Germinal center (tissue), 1 donor: ENCODE measurements at regions not wholly inside any gene's neighbourhood (a gene's known extent, or its start where the extent isn't known, plus 50 kb on each side); places are given as distances from the start of the nearest gene placed in this dataset.
"Not testable (repeated sequence)": the region's sequence is repeated elsewhere in the genome, so short reads cannot be mapped to it uniquely, and the experiment has no call there.

Experiments
- DNase-seq: peaks from one replicate; pipeline ENCODE4 v3.0.0; 2012; ENCODE audit warnings: mixed read lengths, low spot score

DNA sequence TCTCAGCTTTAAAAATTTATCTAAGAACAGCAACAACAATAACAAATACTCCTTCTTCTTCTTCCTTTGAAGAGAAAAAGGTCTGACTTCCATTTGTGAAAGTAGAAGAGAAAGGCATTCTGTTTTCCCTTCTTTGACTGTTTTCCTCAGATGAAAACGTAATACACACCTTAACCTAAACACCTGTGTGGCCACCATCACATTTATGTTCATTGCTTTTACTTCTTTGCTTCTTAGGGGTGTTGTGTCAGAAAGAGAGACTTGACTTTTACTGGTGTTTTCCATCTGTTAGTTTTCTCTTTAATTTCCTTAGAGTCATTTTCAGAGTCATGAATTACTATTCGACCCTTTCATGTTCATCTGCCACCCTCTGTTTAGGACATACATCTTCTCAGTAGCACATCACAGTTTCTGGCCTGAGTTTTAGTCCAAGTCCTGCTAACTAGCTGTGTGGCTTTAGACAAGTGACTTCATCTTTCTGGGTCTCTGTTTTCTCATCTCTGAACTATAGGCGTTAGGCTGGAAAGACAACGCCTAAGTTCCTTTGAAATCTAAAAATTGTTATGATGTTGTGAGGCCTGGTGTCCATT is 283.8 kb downstream of the GATA3 start:
- DNase-seq, result no peak

DNA sequence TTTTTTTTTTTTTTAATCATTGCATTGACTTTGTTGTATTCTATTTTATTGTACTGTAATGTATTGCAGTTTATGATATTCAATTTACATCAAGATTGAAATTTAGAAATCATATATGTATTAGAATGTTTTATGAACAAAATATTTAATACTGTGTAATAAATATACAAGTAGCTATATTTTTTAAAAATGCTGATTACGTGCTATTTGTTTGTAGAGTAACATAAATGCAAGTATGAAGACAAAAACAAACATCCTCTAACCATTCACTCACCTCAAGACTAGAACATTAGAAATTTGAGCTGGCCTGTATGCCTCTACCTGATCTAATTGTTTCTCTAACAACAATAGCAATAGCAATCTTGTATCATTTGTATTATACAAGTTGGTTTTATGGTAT is 290.3 kb downstream of the GATA3 start:
- no peak for DNase-seq

- DNase-seq, result no peak
These were observed 292.4 kb downstream of the GATA3 start for GRCh38 chr10:8346861-8347260.

DNA sequence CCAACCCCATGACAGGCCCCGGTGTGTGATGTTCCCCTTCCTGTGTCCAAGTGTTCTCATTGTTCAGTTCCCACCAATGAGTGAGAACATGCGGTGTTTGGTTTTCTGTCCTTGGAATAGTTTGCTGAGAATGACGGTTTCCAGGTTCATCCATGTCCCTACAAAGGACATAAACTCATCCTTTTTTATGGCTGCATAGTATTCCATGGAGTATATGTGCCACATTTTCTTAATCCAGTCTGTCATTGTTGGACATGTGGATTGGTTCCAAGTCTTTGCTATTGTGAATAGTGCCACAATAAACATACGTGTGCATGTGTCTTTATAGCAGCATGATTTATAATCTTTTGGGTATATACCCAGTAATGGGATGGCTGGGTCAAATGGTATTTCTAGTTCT is 293.1 kb downstream of the GATA3 start:
- not testable (repeated sequence) for DNase-seq

DNA sequence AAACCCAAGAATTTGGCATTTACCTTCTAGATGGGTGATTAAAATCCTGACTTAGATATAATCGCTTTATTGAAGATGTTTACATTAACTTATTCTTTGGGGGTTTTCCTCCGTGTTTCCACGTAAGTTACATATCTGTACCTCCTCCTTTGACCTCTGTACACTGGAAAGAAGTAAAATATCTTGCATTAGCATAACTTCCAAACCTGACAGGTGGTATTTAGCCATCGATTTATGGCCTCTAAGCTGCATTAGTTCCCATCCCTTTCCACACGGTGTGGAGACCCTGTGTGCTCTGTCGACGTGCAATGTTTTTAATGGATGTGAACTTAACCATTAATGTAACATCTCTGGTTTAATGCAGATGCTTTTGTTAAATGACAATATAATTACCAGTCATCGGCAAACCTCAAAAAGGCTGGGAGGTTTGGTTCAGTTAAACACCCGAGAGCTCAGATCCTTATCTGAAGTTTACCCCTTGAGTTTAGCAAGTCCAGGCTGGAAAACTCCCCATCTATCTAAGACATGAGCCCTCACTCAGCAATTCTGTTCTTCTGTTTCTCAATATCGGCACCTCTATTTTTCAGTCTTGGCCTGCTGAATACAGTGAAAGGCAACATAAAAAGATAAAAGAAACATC is 295.2 kb downstream of the GATA3 start:
- no peak for DNase-seq

DNA sequence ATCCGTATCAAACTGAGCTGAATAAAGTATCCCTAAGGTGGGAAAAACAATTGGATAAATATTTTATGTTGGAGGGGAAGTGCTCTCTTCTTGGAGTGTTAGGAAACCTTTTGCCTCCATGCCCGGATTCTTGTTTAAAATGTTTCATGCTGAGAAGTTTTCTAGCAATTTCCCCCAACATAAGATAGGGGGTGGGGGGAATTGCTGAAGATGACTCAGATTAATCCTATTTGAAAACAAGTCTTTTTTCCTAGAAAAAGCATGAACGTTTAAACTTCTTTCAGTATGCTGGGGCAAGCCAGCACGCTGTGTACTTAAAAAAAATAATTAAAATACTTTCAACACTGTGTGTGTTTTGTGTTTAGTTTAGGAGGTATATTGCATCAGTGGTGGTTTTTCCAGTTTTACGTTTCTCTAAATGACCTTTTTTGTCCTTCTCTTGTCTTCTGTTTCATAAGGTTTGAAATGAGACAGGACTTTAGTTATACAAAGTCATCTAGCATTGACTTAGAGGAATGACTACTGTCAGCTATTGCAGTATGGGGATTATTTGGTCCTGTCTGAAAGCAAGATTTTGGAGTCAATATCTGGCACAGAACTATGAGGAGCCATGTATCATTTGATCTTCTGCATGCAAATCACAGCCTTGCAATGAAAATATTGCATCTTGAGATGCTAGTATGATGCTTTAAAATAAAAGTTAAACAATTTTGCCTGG is 295.9 kb downstream of the GATA3 start:
- no peak for DNase-seq

- no peak for DNase-seq
These were observed 297.9 kb downstream of the GATA3 start for GRCh38 chr10:8352171-8353075.

DNA sequence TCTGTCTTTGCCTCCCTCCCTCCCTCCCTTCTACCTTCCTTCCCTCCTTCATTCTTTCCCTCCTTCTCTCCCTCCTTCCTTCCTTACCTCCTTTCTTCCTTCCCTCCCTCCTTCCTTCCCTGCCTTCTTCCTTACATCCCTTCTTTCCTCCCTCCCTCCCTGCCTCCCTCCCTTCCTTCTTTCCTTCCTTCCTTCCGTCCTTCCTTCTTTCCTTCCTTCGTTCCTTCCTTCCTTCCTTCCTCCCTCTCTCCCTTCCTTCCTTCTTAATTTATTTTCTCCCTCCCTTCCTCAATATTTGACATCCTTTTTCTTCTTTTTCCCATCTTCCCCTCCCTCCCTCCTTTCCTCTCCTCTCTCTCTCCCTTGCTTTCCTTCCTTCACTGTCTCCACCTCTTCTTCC is 301.8 kb downstream of the GATA3 start:
- no peak for DNase-seq

DNA sequence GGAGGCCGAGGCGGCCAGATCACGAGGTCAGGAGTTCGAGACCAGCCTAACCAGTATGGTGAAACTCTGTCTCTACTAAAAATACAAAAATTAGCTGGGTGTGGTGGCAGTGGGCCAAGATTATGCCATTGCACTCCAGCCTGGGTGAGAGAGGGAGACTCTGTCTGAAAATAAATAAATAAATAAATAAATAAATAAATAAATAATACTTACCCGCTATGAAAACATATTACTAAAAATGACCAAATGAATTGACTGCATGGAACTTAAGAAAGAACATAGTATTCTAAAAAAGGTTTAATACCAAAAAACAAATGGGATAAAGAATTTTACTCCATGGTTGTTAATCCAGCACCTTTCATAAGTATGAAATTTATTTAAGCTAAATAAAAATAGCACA is 305.0 kb downstream of the GATA3 start:
- DNase-seq, result no peak

GRCh38 chr10:8360365-8360764 is 305.9 kb downstream of the GATA3 start:
- DNase-seq, result no peak

- no peak for DNase-seq
These were observed 306.5 kb downstream of the GATA3 start for GRCh38 chr10:8360814-8361509.

- no peak for DNase-seq
These were observed 307.0 kb downstream of the GATA3 start for GRCh38 chr10:8361510-8361844.

- no peak for DNase-seq
These were observed 311.7 kb downstream of the GATA3 start for GRCh38 chr10:8365935-8366911.

DNA sequence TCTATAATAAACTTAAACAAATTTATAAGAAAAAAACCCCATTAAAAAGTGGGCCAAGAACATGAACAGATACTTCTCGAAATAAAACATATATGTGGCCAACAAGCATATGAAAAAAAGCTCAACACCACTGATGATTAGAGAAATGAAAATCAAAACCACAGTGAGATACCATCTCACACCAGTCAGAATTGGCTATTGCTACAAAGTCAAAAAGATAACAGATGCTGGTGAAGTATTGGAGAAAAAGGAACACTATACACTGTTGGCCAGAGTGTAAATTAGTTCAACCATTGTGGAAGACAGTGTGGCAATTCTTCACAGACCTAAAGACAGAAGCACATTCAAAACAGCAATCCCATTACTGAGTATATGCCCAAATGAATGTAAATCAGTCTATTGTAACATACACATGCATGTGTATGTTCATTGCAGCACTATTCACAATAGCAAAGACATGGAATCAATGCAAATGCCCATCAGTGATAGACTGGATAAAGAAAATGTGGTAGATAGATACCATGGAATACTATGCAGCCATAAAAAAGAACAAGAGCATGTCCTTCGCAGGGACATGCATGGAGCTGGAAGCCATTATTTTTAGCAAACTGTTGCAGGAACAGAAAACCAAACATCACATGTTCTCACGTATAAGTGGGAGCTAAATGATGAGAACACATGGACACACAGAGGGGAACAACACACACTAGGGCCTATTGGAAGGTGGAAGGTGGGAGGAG is 313.4 kb downstream of the GATA3 start:
- DNase-seq, result not testable (repeated sequence)

- DNase-seq, result no peak
These were observed 315.2 kb downstream of the GATA3 start for GRCh38 chr10:8369666-8370065.

GRCh38 chr10:8374334-8374733 is 319.8 kb downstream of the GATA3 start:
- no peak for DNase-seq

GRCh38 chr10:8375137-8375536 is 320.6 kb downstream of the GATA3 start:
- no peak for DNase-seq

DNA sequence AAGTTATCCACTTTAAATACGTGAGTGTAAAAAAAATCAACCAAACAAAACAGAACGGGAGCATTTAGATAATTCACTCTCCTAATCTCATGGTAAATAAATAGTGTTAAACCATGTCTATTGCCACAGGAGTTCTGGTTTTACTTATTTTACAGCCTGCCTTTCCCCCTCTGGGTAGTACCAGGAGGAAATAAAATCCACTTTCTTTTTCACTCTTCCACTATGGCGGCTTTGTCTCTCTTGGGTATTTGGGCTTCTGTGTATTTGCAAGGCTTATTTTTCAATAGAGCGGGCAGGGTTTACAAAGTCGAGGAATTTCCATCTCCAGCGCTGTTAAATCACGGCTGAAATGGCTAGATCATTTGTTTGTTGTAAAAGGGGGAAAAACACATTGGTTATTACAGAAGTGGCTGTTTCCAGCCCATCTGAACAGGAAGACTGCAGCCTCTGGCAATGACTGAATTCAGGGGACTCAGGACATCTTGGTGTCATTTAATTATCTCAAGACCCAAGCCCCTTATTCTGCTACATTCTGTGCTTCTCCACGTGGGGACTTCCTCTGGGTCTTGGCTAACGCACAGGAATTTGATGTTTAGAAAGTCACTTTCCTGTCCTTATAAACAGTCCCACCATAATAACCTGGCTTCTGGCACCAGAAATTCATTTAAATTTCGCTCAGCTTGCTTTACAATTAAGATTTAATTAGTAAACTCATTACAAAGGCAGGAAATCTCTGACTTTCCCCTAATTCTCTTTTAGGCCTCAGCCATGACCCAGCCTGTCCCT is 323.9 kb downstream of the GATA3 start:
- DNase-seq, result no peak
